ENCODE measurements at regions not wholly inside any gene's neighbourhood (a gene's known extent, or its start where the extent isn't known, plus 50 kb on each side); places are given as distances from the start of the nearest gene placed in this dataset.

DNA sequence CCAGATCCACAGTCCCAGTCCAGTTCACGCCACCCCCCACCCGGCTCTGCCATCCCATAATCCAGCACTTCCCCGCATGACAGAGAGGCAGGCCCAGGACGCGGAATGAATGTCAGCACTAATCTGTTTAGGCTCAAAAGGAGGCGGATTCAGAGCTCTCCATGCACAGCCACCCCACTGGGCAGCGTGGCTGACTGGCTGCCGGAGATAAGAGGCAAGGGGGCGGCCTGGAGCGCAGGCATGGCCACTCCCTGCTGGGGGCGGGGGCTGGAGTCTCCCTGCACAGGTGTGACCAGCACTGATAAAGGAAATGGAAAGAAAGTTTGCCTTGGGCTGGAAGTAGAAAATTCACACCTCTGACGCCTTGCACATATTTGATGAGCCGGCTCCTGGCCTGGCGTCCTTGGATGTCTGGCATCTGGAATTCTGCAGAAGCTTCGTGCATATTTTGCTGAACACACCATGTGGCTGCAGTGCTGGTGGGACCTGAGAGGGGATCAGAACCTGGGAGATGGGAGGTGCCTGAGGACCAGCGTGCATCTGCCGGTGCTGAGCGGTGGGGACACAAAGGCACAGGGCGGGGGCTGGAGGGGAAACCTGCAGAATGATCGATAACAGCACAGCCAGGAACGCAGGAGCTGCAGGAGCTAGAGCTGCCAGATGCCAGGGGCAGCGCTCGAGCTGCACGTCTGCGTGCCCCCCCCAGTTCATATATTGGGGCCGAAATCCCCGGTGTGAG is 344.4 kb downstream of the CTTN start:
- no peak for ATAC-seq
- no peak overlapping the region for H3K4me3 Mint-ChIP-seq
- H3K27me3 Mint-ChIP-seq (ENCODE audit: low read depth) = peaks cover 2% of the 10 kb centered on the region
- H3K9me3 Mint-ChIP-seq (ENCODE audit: insufficient read depth) = no peaks in the 10 kb centered on the region
- ChIA-PET POLR2A (no interaction called here), CTCF (no interaction called here)
- H3K27ac Mint-ChIP-seq = no peak overlapping the region
- DNase-seq = no peak
- H3K36me3 Mint-ChIP-seq (ENCODE audit: low read depth) = no peaks in the 10 kb centered on the region
- no peaks in the 10 kb centered on the region for H3K4me1 Mint-ChIP-seq (ENCODE audit: low read depth)

DNA sequence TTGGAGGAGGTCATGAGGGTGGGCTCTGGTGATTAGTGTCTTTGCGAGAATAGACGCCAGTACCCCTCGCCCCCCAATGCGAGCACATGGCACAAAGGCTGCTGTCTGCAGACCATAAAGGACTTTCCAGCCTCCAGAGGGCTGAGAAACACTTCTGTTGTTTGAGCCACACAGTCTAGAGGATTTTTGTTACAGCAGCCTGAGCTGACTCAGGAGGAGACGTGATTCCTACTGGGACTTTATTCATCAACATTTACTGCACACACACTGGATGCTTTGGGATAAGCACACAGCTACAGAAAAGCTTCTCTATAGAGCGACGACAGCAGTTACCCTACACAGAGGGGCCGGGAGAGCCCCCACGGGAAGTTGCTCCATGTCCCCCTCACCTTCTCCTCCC is 345.0 kb downstream of the CTTN start:
- H3K4me3 Mint-ChIP-seq = no peak overlapping the region
- H3K27me3 Mint-ChIP-seq (ENCODE audit: low read depth) = peaks cover 2% of the 10 kb centered on the region
- DNase-seq = no peak
- no peaks in the 10 kb centered on the region for H3K4me1 Mint-ChIP-seq (ENCODE audit: low read depth)
- H3K36me3 Mint-ChIP-seq (ENCODE audit: low read depth) = no peaks in the 10 kb centered on the region
- no peak overlapping the region for H3K27ac Mint-ChIP-seq
- H3K9me3 Mint-ChIP-seq (ENCODE audit: insufficient read depth) = no peaks in the 10 kb centered on the region
- POLR2A ChIA-PET = no interaction called here
- no peak for ATAC-seq
- CTCF ChIA-PET = no interaction called here

DNA sequence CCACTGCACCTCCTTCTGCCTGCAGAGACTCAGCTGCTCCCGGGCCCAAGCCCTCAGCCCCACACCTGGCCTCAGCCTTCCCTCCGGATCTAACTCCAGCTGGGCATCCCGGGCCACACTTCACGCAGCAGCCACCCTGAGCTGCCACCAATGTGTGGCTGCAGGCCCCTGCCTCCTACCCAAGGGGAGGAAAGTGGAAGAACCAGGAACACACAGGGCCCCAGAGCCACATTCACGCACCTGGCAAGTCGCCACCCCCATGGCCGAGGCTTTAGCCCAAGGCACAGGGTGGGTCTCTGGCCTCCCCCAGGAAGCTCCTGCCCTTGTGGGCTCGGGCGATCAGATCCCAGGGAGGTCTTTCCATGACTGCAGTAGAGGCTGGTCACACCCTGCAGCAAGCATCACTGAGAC is 345.6 kb downstream of the CTTN start:
- no peak for DNase-seq
- ATAC-seq = no peak
- CTCF ChIA-PET = no interaction called here
- Mint-ChIP-seq H3K9me3 (ENCODE audit: insufficient read depth) (no peaks in the 10 kb centered on the region), H3K36me3 (ENCODE audit: low read depth) (no peaks in the 10 kb centered on the region), H3K27ac (no peak overlapping the region), H3K4me3 (no peak overlapping the region), H3K4me1 (ENCODE audit: low read depth) (no peaks in the 10 kb centered on the region), H3K27me3 (ENCODE audit: low read depth) (peaks cover 2% of the 10 kb centered on the region)
- POLR2A ChIA-PET = no interaction called here

DNA sequence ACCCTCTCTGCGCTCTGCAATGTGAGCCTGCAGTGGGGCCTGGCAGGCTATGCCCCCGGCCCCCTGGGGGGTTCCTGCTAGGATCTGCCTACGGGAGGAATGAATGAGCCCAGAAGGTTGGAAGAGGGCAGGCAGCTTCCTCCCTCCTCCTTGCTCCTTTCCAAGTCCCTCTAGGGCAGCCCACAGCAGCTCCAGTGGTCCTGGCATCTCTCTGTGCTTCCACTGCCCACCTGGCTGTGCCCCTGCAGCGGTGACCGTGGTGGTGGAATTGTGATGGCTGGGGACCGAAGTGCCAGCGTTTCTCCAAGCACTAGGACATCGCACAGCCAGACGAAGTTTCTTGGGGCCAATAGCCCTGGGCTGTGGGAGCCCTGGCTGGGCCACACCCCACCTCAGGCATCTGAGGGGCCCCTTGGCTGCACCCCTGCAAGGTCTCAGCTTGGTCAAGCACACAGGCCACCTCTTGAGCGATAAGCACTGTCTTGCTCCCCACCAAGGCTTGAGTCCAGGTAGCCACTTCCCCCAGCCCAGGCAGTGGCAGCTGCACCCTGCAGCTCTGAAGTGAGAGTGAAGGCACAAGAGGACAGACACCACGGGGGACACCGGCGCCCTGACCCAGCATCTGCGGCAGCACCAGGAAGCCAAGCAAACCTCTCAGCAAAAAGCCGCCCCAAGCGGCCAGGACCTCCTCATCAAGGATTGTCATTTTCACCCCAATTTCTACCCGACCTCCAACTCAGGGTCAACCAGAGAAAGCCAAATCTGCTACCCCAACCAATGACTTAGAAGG is 346.3 kb downstream of the CTTN start:
- Mint-ChIP-seq H3K9me3 (ENCODE audit: insufficient read depth) (peaks cover 4% of the 10 kb centered on the region), H3K36me3 (ENCODE audit: low read depth) (no peaks in the 10 kb centered on the region), H3K27ac (no peak overlapping the region), H3K4me1 (ENCODE audit: low read depth) (no peaks in the 10 kb centered on the region), H3K27me3 (ENCODE audit: low read depth) (peaks cover 2% of the 10 kb centered on the region), H3K4me3 (no peak overlapping the region)
- no peak for DNase-seq
- ATAC-seq = no peak
- POLR2A ChIA-PET = no interaction called here
- CTCF ChIA-PET = no interaction called here

DNA sequence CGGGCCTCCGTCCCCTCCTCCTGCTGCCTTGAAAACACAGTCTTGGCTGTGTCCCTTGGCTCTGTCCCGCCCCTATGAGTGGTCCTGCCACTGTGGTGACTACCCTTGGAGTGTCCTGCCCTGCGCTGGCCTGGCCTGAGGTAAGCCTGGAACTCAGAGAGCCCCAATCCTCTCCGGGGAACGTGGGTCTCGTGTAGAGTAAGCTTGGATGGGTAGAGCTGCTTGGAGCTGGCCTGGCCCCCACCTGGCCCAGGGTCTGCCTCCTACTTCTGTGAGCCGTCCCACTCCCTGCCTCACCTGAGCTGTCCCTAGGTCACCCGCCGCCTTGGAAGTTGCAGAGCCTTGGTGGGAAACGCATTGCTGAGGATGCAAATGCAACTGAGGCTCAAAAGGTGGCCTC is 347.1 kb downstream of the CTTN start:
- ChIA-PET POLR2A (no interaction called here), CTCF (no interaction called here)
- H3K4me3 Mint-ChIP-seq = no peak overlapping the region
- no peak overlapping the region for H3K27ac Mint-ChIP-seq
- H3K36me3 Mint-ChIP-seq (ENCODE audit: low read depth) = no peaks in the 10 kb centered on the region
- H3K4me1 Mint-ChIP-seq (ENCODE audit: low read depth) = no peaks in the 10 kb centered on the region
- H3K27me3 Mint-ChIP-seq (ENCODE audit: low read depth) = peaks cover 2% of the 10 kb centered on the region
- ATAC-seq (no peak), DNase-seq (no peak)
- H3K9me3 Mint-ChIP-seq (ENCODE audit: insufficient read depth) = peaks cover 8% of the 10 kb centered on the region

DNA sequence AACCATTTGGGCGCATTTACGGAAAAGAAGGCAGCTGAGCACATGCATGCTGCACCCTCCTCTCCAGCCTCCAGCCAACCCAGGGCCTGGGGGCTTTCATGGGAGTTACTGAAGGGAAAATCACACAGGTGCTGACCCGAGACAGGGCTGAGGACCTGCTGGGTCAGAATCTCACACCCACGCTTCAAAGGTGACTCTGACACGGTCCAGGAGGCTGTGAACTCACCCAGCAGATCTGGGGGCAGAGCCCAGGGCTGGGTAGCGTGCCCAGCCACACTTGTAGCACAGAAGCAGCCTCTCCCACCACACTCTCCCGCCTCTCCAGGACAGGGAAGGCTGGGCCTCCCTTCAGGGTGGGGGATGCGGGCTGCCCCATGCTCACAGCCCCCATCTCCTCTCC is 347.6 kb downstream of the CTTN start:
- ATAC-seq (no peak), DNase-seq (no peak)
- H3K9me3 Mint-ChIP-seq (ENCODE audit: insufficient read depth) = peaks cover 13% of the 10 kb centered on the region
- no peaks in the 10 kb centered on the region for H3K36me3 Mint-ChIP-seq (ENCODE audit: low read depth)
- H3K27ac Mint-ChIP-seq = no peak overlapping the region
- no peaks in the 10 kb centered on the region for H3K4me1 Mint-ChIP-seq (ENCODE audit: low read depth)
- H3K27me3 Mint-ChIP-seq (ENCODE audit: low read depth) = peaks cover 2% of the 10 kb centered on the region
- H3K4me3 Mint-ChIP-seq = no peak overlapping the region
- ChIA-PET CTCF (no interaction called here), POLR2A (no interaction called here)

DNA sequence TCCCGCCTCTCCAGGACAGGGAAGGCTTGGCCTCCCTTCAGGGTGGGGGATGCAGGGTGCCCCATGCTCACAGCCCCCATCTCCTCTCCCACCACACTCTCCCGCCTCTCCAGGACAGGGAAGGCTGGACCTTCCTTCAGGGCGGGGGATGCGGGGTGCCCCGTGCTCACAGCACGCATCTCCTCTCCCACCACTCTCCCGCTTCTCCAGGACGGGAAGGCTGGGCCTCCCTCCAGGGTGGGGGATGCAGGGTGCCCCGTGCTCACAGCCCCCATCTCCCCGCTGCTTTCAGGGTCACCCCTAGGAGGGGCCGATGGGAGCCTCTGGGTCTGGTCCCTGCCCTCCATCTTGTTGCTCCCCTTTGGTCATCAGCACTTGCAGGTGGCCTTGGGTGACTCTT is 348.0 kb downstream of the CTTN start:
- Mint-ChIP-seq H3K36me3 (ENCODE audit: low read depth) (no peaks in the 10 kb centered on the region), H3K27me3 (ENCODE audit: low read depth) (peaks cover 2% of the 10 kb centered on the region), H3K27ac (no peak overlapping the region), H3K4me1 (ENCODE audit: low read depth) (no peaks in the 10 kb centered on the region), H3K4me3 (no peak overlapping the region), H3K9me3 (ENCODE audit: insufficient read depth) (peaks cover 17% of the 10 kb centered on the region)
- DNase-seq (no peak), ATAC-seq (no peak)
- POLR2A ChIA-PET = no interaction called here
- CTCF ChIA-PET = no interaction called here

DNA sequence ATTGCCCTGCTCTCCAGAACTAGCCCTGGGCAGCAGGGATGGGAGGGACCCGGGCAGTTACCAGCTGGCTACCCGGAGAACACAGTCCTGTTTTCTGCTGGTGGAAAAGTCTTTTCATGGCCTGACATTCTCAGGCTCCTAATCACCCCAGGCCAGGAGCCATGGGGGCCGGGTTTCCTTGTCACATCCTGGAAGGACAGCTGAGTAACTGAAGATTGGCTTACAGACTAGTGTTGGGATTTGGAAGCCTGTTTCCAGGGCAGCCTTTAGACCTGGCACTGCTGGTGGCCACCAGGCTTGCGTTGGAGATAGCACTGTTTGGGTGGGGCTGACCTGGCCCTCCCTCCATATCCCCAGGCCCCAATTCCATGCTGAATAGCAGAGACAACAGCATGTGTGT is 349.0 kb downstream of the CTTN start:
- POLR2A ChIA-PET = no interaction called here
- no peaks in the 10 kb centered on the region for H3K4me1 Mint-ChIP-seq (ENCODE audit: low read depth)
- H3K27me3 Mint-ChIP-seq (ENCODE audit: low read depth) = peaks cover 2% of the 10 kb centered on the region
- no peak for DNase-seq
- peaks cover 17% of the 10 kb centered on the region for H3K9me3 Mint-ChIP-seq (ENCODE audit: insufficient read depth)
- H3K4me3 Mint-ChIP-seq = no peak overlapping the region
- H3K36me3 Mint-ChIP-seq (ENCODE audit: low read depth) = no peaks in the 10 kb centered on the region
- CTCF ChIA-PET = no interaction called here
- no peak for ATAC-seq
- no peak overlapping the region for H3K27ac Mint-ChIP-seq

DNA sequence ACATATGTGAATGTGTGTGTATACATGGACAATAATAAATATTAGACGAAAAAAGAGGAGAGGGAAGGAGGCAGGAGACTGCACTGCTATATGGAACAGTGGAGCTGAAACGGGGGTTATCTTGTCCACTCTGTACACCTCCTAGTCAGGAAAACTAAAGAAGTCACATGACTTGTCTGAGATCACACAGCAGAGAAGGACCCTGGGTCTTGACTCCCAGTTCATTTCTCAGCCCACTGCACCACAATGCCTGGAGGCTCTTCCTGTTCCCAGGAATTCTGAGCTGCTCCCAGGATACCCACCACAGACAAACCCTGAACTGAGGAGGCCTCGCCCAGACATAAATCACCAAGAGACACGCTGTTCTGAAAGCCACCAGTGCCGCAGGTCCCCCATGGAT is 349.6 kb downstream of the CTTN start:
- ChIA-PET CTCF (no interaction called here), POLR2A (no interaction called here)
- Mint-ChIP-seq H3K4me3 (no peak overlapping the region), H3K36me3 (ENCODE audit: low read depth) (no peaks in the 10 kb centered on the region), H3K9me3 (ENCODE audit: insufficient read depth) (peaks cover 17% of the 10 kb centered on the region), H3K4me1 (ENCODE audit: low read depth) (no peaks in the 10 kb centered on the region), H3K27me3 (ENCODE audit: low read depth) (no peaks in the 10 kb centered on the region), H3K27ac (no peak overlapping the region)
- DNase-seq (no peak), ATAC-seq (no peak)

DNA sequence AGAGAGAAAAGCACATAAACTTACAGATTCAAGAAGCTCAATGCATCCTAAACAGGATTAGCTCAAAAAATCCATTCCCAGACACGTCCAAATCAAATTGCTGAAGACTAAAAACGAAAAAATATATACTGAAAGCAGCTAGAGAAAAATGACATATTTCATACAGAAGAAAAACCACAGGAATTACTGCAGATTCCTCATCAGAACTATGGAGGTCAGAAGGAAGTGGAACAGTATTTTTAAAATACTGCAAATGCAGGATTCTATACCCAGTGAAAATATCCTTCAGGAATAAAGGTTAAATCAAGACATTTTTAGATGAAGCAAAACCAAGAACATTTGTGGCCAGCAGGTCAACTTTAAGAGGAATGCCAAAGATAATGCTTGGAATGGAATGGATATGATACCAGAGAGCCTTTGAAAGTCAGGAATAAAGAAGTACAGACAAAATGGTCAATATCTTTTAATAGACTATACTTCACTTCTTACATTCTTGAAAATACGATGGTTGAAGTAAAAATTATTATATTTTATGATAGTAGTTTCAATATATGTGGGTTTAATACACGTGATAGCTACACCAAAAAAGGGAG is 352.9 kb downstream of the CTTN start:
- DNase-seq (no peak), ATAC-seq (no peak)
- POLR2A ChIA-PET = no interaction called here
- Mint-ChIP-seq H3K4me1 (ENCODE audit: low read depth) (no peaks in the 10 kb centered on the region), H3K9me3 (ENCODE audit: insufficient read depth) (peaks cover 17% of the 10 kb centered on the region), H3K27ac (no peak overlapping the region), H3K27me3 (ENCODE audit: low read depth) (no peaks in the 10 kb centered on the region), H3K36me3 (ENCODE audit: low read depth) (no peaks in the 10 kb centered on the region), H3K4me3 (no peak overlapping the region)
- CTCF ChIA-PET = no interaction called here

DNA sequence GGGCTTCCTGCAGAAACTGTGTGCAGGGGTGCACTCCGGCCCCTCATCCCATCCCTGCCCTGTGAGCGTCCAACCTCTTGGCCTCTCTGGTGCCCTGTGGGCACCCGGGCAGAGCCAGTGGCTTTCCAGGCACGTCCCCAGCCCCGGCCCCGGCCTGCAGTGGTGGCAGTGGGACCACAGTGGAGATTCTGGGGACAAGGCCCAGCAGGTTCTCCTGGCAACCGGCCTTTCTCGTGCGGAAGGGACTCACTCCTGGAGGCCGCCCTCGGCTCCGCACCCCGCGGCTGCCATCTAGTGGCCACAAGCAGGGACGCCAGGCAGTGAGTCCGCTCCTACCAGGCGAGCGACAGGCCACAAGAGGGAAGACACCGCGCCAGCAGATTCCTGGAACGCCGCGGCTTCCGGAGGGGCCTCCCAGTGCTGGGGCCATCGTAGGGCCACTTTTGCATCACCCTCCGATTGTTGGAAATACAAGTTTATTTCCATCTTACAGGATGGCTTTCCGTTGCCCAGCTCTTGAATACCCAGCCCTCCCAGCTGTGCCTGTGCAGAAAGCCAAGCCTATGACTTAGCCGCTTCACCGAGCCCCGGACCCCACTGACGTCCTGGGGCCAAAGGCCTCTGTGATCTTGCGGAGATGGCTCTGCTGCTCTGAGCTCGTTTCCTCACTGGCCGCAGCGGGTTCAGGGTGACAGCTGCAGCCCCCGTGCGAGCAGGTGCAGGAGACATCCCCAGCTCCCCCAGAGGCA is 357.3 kb downstream of the CTTN start:
- CTCF ChIA-PET = interaction anchor here (0.6 to 0.8 kb wide), 2 partner anchors 10 to 286 kb away, joined by 3 to 4 read pairs; no protein-coding TSS in a partner anchor
- POLR2A ChIA-PET = no interaction called here
- H3K9me3 Mint-ChIP-seq (ENCODE audit: insufficient read depth) = peaks cover 8% of the 10 kb centered on the region
- no peaks in the 10 kb centered on the region for H3K27me3 Mint-ChIP-seq (ENCODE audit: low read depth)
- peak; percentile 95 for ATAC-seq
- H3K27ac Mint-ChIP-seq = no peak overlapping the region
- peak; percentile 72 for DNase-seq
- H3K4me1 Mint-ChIP-seq (ENCODE audit: low read depth) = no peaks in the 10 kb centered on the region
- H3K4me3 Mint-ChIP-seq = no peak overlapping the region
- no peaks in the 10 kb centered on the region for H3K36me3 Mint-ChIP-seq (ENCODE audit: low read depth)

DNA sequence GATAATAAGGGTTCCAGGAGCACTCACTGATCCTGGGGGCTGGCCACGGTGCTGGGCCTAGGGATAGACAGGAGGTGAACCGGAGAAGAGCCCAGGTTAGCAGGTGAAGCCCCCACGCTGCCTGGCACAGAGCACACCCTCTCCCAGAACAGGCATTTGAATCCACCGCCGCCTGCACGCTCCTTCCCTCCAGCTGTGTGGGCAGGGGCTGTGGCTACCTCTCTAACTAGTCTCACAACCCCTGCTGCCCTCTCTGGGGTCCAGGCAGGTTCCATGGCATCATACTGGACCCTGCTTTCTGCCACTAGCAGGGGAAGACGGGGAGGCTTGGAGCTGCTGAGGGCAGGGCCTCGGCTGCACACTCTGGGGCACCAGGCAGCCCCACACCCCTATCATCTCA is 358.0 kb downstream of the CTTN start:
- POLR2A ChIA-PET = no interaction called here
- Mint-ChIP-seq H3K9me3 (ENCODE audit: insufficient read depth) (peaks cover under 1% of the 10 kb centered on the region), H3K4me3 (no peak overlapping the region)

More for the DNA sequence above, 358.0 kb downstream of the CTTN start:
- Mint-ChIP-seq H3K4me1 (ENCODE audit: low read depth) (no peaks in the 10 kb centered on the region), H3K36me3 (ENCODE audit: low read depth) (no peaks in the 10 kb centered on the region), H3K27me3 (ENCODE audit: low read depth) (no peaks in the 10 kb centered on the region), H3K27ac (no peak overlapping the region)
- DNase-seq (no peak), ATAC-seq (no peak)
- CTCF ChIA-PET = interaction anchor here (0.6 to 0.8 kb wide), 3 partner anchors 9 to 292 kb away, joined by 3 to 4 read pairs (median 3); no protein-coding TSS in a partner anchor

All from activated CD8-positive, alpha-beta T cell treated with anti-CD3 and anti-CD28 coated beads, Interleukin-2, amount 10 ng/mL, durations not matched to agents 7 days and 5 days (primary cell).